IMR-90 (cell line): ENCODE measurements at regions not wholly inside any gene's neighbourhood (a gene's known extent, or its start where the extent isn't known, plus 50 kb on each side); places are given as distances from the start of the nearest gene placed in this dataset.

Experiments used
- ATAC-seq: fragments of 200-7000 bp; cut with Tn5 transposase; 2 replicates; pipeline ENCODE4 v1.9.1; 2020; ENCODE audit warnings: low read depth, mild to moderate bottlenecking, moderate library complexity
- BruUV-seq: library from RNA; stranded (reverse); fragments of 400-500 nt; replicated peaks from 2 replicates; lab custom pipeline; 2021; lab: Mats Ljungman, UMichigan
- CTCF ChIA-PET: fragments of 300-600 bp; formaldehyde crosslinking; extraction: SDS; loops from one replicate; lab custom pipeline; 2021; ENCODE audit warnings: antibody characterized with exemption; lab: Yijun Ruan, JAX
- POLR2A ChIA-PET: fragments of 300-600 bp; sonication (Branson Sonifier 250); formaldehyde crosslinking; loops from one replicate; lab custom pipeline; 2022; ENCODE audit warnings: antibody characterized with exemption; ENCODE audit not compliant: unreplicated experiment; lab: Charles Lee
- DNase-seq: peaks from one replicate; pipeline ENCODE4 v3.0.0; 2013
- H2AFZ ChIP-seq: replicated peaks from 2 replicates; pipeline ENCODE3; 2013; ENCODE audit warnings: low read length, mild to moderate bottlenecking; ENCODE audit not compliant: poor library complexity
- H2AK5ac ChIP-seq: 2 replicates; pipeline ENCODE4 v1.6.1; 2013; ENCODE audit warnings: low read depth, low read length, inconsistent platforms
- H2AK9ac ChIP-seq: replicated peaks from 2 replicates; pipeline ENCODE3; 2013; ENCODE audit warnings: mild to moderate bottlenecking, low read depth, low read length, moderate library complexity; ENCODE audit not compliant: poor library complexity
- H2BK120ac ChIP-seq: 2 replicates; pipeline ENCODE4 v1.6.1; 2013; ENCODE audit warnings: low read depth, low read length, inconsistent platforms
- H2BK15ac ChIP-seq: 3 replicates; pipeline ENCODE4 v1.6.1; 2013; ENCODE audit warnings: low read depth, low read length, inconsistent platforms
- H2BK20ac ChIP-seq: 2 replicates; pipeline ENCODE4 v1.6.1; 2013; ENCODE audit warnings: low read depth, mild to moderate bottlenecking, inconsistent platforms, low read length, moderate library complexity
- H2BK5ac ChIP-seq: 2 replicates; pipeline ENCODE4 v1.6.1; 2013; ENCODE audit warnings: mild to moderate bottlenecking, low read depth, low read length, inconsistent platforms; ENCODE audit not compliant: poor library complexity, severe bottlenecking
- H3K14ac ChIP-seq: replicated peaks from 2 replicates; pipeline ENCODE4 v1.6.1; 2013; ENCODE audit warnings: low read depth, low read length, inconsistent platforms
- H3K18ac ChIP-seq: 2 replicates; pipeline ENCODE4 v1.6.1; 2013; ENCODE audit warnings: low read depth, low read length, control low read depth
- H3K23ac ChIP-seq: 2 replicates; pipeline ENCODE4 v1.6.1; 2013; ENCODE audit warnings: low read depth, low read length, inconsistent platforms
- H3K27ac ChIP-seq: 2 replicates; pipeline ENCODE4 v1.5.1; 2013; ENCODE audit warnings: mild to moderate bottlenecking, control low read depth, low read length; ENCODE audit not compliant: insufficient read depth
- H3K27me3 ChIP-seq: 2 replicates; pipeline ENCODE4 v1.6.1; 2013; ENCODE audit warnings: low read length; ENCODE audit not compliant: control insufficient read depth, insufficient read depth
- H3K36me3 ChIP-seq: 2 replicates; pipeline ENCODE4 v1.6.1; 2013; ENCODE audit warnings: low read length, mixed read lengths; ENCODE audit not compliant: control insufficient read depth, insufficient read depth
- H3K4ac ChIP-seq: 2 replicates; pipeline ENCODE4 v1.6.1; 2013; ENCODE audit warnings: low read depth, low read length, inconsistent platforms
- H3K4me1 ChIP-seq: 2 replicates; pipeline ENCODE4 v1.6.1; 2013; ENCODE audit warnings: low read length, mixed read lengths; ENCODE audit not compliant: control insufficient read depth, insufficient read depth
- H3K4me2 ChIP-seq: 2 replicates; pipeline ENCODE4 v1.6.1; 2013; ENCODE audit warnings: low read depth, mild to moderate bottlenecking, control low read depth, low read length, moderate library complexity
- H3K4me3 ChIP-seq: 2 replicates; pipeline ENCODE4 v1.5.1; 2013; ENCODE audit warnings: low read depth, mild to moderate bottlenecking, control low read depth, low read length, moderate library complexity; ENCODE audit not compliant: insufficient read depth
- H3K56ac ChIP-seq: 2 replicates; pipeline ENCODE4 v1.6.1; 2013; ENCODE audit warnings: low read length, inconsistent platforms; ENCODE audit not compliant: insufficient read depth; ENCODE audit errors: extremely low read depth
- H3K79me1 ChIP-seq, 2 experiments: 2 replicates each; pipeline ENCODE4 v1.6.1; 2013; ENCODE audit warnings: low read length in 2 of 2, inconsistent platforms in 1 of 2, low read depth in 1 of 2
- H3K9ac ChIP-seq: 2 replicates; pipeline ENCODE4 v1.6.1; 2013; ENCODE audit warnings: low read depth, low read length, control low read depth
- H3K9me1 ChIP-seq: 2 replicates; pipeline ENCODE4 v1.6.1; 2013; ENCODE audit warnings: low read length, inconsistent platforms; ENCODE audit not compliant: insufficient read depth
- H3K9me3 ChIP-seq: 2 replicates; pipeline ENCODE4 v1.6.1; 2013; ENCODE audit warnings: low read length; ENCODE audit not compliant: control insufficient read depth, insufficient read depth
- H4K20me1 ChIP-seq: 2 replicates; pipeline ENCODE4 v1.6.1; 2013; ENCODE audit warnings: low read length, inconsistent platforms; ENCODE audit not compliant: insufficient read depth
- H4K5ac ChIP-seq: 2 replicates; pipeline ENCODE4 v1.6.1; 2013; ENCODE audit warnings: mild to moderate bottlenecking, low read depth, low read length, control low read depth
- H4K8ac ChIP-seq, 2 experiments: 2 replicates each; pipeline ENCODE4 v1.6.1; 2013; ENCODE audit warnings: low read depth in 2 of 2, low read length in 2 of 2, control low read depth in 1 of 2, inconsistent platforms in 1 of 2
- H4K91ac ChIP-seq: 2 replicates; pipeline ENCODE4 v1.6.1; 2013; ENCODE audit warnings: low read depth, low read length, inconsistent platforms; ENCODE audit not compliant: insufficient read depth
- BHLHE40 ChIP-seq: fragments of 150-350 bp; IDR thresholded peaks from 2 replicates; pipeline ENCODE4 v1.6.1; 2016; ENCODE audit warnings: mild to moderate bottlenecking, low read depth, low read length
- CEBPB ChIP-seq: IDR thresholded peaks from 2 replicates; pipeline ENCODE4 v1.6.1; 2012; ENCODE audit warnings: low read depth, low read length, improper control_type of control experiment
- CHD1 ChIP-seq: IDR thresholded peaks from 2 replicates; pipeline ENCODE4 v1.6.1; 2012; ENCODE audit warnings: low read depth, low read length, improper control_type of control experiment
- FOS ChIP-seq: fragments of 150-350 bp; IDR thresholded peaks from 2 replicates; pipeline ENCODE4 v1.6.1; 2016; ENCODE audit warnings: low read depth, low read length
- MAFK ChIP-seq: IDR thresholded peaks from 2 replicates; pipeline ENCODE4 v1.6.1; 2012; ENCODE audit warnings: low read depth, low read length, improper control_type of control experiment
- MAZ ChIP-seq: IDR thresholded peaks from 2 replicates; pipeline ENCODE4 v1.6.1; 2012; ENCODE audit warnings: low read depth, mild to moderate bottlenecking, low read length, improper control_type of control experiment, moderate library complexity, borderline replicate concordance
- MXI1 ChIP-seq: IDR thresholded peaks from 2 replicates; pipeline ENCODE4 v1.6.1; 2012; ENCODE audit warnings: low read depth, mild to moderate bottlenecking, low read length, moderate library complexity, borderline replicate concordance
- NFE2L2 ChIP-seq: fragments of 150-350 bp; IDR thresholded peaks from 2 replicates; pipeline ENCODE4 v1.6.1; 2016; ENCODE audit warnings: low read depth, mild to moderate bottlenecking, low read length
- POLR2A ChIP-seq: IDR thresholded peaks from 2 replicates; pipeline ENCODE4 v1.6.1; 2012; ENCODE audit warnings: mild to moderate bottlenecking, low read depth, low read length
- RAD21 ChIP-seq: IDR thresholded peaks from 2 replicates; pipeline ENCODE4 v1.6.1; 2012; ENCODE audit warnings: low read length, improper control_type of control experiment
- RCOR1 ChIP-seq: IDR thresholded peaks from 2 replicates; pipeline ENCODE4 v1.6.1; 2012; ENCODE audit warnings: mild to moderate bottlenecking, low read length, improper control_type of control experiment; ENCODE audit not compliant: insufficient replicate concordance
- RFX5 ChIP-seq: IDR thresholded peaks from 2 replicates; pipeline ENCODE4 v1.8.0; 2012; ENCODE audit warnings: low read depth, mild to moderate bottlenecking, low read length, moderate library complexity
- SMC3 ChIP-seq: fragments of 150-350 bp; IDR thresholded peaks from 2 replicates; pipeline ENCODE4 v1.6.1; 2016; ENCODE audit warnings: low read depth, mild to moderate bottlenecking, antibody characterized with exemption, low read length, moderate library complexity
- WGBS, 2 experiments: methylation state at CpG; one replicate each; pipeline versions ENCODE4 v1.1.5 to v1.1.7; 2013; ENCODE audit warnings: missing lambda C conversion rate in 2 of 2; ENCODE audit not compliant: insufficient read length in 1 of 2; ENCODE audit errors: extremely low coverage in 2 of 2; 5-methylcytosine and 5-hydroxymethylcytosine counted together
- dilution Hi-C: fragments of 300-500 bp; cut with HindIII; formaldehyde crosslinking; loops from one replicate; pipeline ENCODE4 v1.14.3; 2018; ENCODE audit warnings: low sequenced_read_pairs; ENCODE audit not compliant: unreplicated experiment
- in situ Hi-C: fragments of 300-500 bp; cut with MboI; formaldehyde crosslinking; loops from 3 replicates; pipeline ENCODE4 v1.14.3; 2019; ENCODE audit warnings: low sequenced_read_pairs, inconsistent platforms, mixed read lengths
- intact Hi-C: fragments of 100-400 bp; cut with micrococcal nuclease; formaldehyde crosslinking; loops from 2 replicates; pipeline ENCODE4 v1.10.0; 2022
- TF ChIP-seq, protein P1 (sequence below): fragments of 150-350 bp; IDR thresholded peaks from 2 replicates; pipeline ENCODE4 v1.6.1; 2016; ENCODE audit warnings: low read depth, mild to moderate bottlenecking, low read length, moderate library complexity, borderline replicate concordance
- TF ChIP-seq, protein P2 (sequence below): fragments of 150-350 bp; IDR thresholded peaks from 2 replicates; pipeline ENCODE4 v1.6.1; 2017; ENCODE audit warnings: mild to moderate bottlenecking, antibody characterized with exemption, low read length, low read depth
- TF ChIP-seq, protein P3 (sequence below): conservative IDR thresholded peaks from 2 replicates; pipeline ENCODE4 v1.5.1; 2012; ENCODE audit warnings: mild to moderate bottlenecking, low read depth, low read length, improper control_type of control experiment

- in situ Hi-C loops (no loop called here), dilution Hi-C loops (no loop called here), intact Hi-C loops (no loop called here)
- Histone ChIP-seq H2BK5ac (no peak overlapping the region), H3K4me2 (no peak overlapping the region), H3K79me1 (no peaks in the 10 kb centered on the region), H3K18ac (no peak overlapping the region), H2BK20ac (no peak overlapping the region), H3K9me3 (no peaks in the 10 kb centered on the region), H2AK9ac (no peak overlapping the region), H3K27ac (no peak overlapping the region), H3K4ac (no peak overlapping the region), H3K27me3 (peaks cover 15% of the 10 kb centered on the region), H2BK15ac (no peak overlapping the region; the same call in 2 of the 3 replicates), H2AK5ac (no peak overlapping the region), H4K5ac (no peak overlapping the region), H4K91ac (no peak overlapping the region), H3K4me1 (peaks cover 8% of the 10 kb centered on the region), H2AFZ (no peak overlapping the region), H3K9me1 (no peaks in the 10 kb centered on the region), H3K14ac (no peak overlapping the region), H3K9ac (no peak overlapping the region), H2BK120ac (no peak overlapping the region), H3K23ac (no peak overlapping the region), H4K20me1 (no peaks in the 10 kb centered on the region), H4K8ac (no peak overlapping the region), H3K56ac (no peak overlapping the region), H3K4me3 (no peak overlapping the region), H3K36me3 (no peaks in the 10 kb centered on the region)
- DNase-seq (no peak), ATAC-seq (no peak)
- ChIA-PET CTCF (no interaction called here), POLR2A (interaction anchor here (0.7 kb wide), 1 partner anchor 163 kb away, joined by 3 read pairs; no protein-coding TSS in a partner anchor)
- WGBS, 2 experiments, result no CpG with 5 or more reads among the region's 5 CpGs
- no peak for TF ChIP-seq CHD1
- no peak for TF ChIP-seq MXI1
- TF ChIP-seq, protein P1, sequence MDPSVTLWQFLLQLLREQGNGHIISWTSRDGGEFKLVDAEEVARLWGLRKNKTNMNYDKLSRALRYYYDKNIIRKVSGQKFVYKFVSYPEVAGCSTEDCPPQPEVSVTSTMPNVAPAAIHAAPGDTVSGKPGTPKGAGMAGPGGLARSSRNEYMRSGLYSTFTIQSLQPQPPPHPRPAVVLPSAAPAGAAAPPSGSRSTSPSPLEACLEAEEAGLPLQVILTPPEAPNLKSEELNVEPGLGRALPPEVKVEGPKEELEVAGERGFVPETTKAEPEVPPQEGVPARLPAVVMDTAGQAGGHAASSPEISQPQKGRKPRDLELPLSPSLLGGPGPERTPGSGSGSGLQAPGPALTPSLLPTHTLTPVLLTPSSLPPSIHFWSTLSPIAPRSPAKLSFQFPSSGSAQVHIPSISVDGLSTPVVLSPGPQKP, result no peak
- TF ChIP-seq RCOR1, result no peak
- no peak for TF ChIP-seq FOS
- TF ChIP-seq MAZ, result no peak
- no peak for TF ChIP-seq SMC3
- TF ChIP-seq NFE2L2, result no peak
- no peak for TF ChIP-seq BHLHE40
- TF ChIP-seq RFX5, result no peak
- TF ChIP-seq, protein P2, sequence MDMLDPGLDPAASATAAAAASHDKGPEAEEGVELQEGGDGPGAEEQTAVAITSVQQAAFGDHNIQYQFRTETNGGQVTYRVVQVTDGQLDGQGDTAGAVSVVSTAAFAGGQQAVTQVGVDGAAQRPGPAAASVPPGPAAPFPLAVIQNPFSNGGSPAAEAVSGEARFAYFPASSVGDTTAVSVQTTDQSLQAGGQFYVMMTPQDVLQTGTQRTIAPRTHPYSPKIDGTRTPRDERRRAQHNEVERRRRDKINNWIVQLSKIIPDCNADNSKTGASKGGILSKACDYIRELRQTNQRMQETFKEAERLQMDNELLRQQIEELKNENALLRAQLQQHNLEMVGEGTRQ, result no peak
- TF ChIP-seq MAFK, result no peak
- no peak for TF ChIP-seq CEBPB
- TF ChIP-seq RAD21, result no peak
- TF ChIP-seq, protein P3, sequence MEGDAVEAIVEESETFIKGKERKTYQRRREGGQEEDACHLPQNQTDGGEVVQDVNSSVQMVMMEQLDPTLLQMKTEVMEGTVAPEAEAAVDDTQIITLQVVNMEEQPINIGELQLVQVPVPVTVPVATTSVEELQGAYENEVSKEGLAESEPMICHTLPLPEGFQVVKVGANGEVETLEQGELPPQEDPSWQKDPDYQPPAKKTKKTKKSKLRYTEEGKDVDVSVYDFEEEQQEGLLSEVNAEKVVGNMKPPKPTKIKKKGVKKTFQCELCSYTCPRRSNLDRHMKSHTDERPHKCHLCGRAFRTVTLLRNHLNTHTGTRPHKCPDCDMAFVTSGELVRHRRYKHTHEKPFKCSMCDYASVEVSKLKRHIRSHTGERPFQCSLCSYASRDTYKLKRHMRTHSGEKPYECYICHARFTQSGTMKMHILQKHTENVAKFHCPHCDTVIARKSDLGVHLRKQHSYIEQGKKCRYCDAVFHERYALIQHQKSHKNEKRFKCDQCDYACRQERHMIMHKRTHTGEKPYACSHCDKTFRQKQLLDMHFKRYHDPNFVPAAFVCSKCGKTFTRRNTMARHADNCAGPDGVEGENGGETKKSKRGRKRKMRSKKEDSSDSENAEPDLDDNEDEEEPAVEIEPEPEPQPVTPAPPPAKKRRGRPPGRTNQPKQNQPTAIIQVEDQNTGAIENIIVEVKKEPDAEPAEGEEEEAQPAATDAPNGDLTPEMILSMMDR, result no peak
- no peak for TF ChIP-seq POLR2A
- no TSS peak for BruUV-seq
Observed at GRCh38 chr10:47060356-47060755, 149.1 kb downstream of the PTPN20 start.
